HCT116 (cell line): ENCODE measurements at regions not wholly inside any gene's neighbourhood (a gene's known extent, or its start where the extent isn't known, plus 50 kb on each side); places are given as distances from the start of the nearest gene placed in this dataset.

Experiments
- ATAC-seq: fragments of 200-7000 bp; cut with Tn5 transposase; 2 replicates; pipeline ENCODE4 v1.9.1; 2020; ENCODE audit warnings: mild to moderate bottlenecking, moderate library complexity
- BruUV-seq: library from RNA; stranded (reverse); fragments of 400-500 nt; replicated peaks from 2 replicates; lab custom pipeline; 2021; lab: Mats Ljungman, UMichigan
- CTCF ChIA-PET: fragments of 300-600 bp; sonication (Branson Sonifier 250); formaldehyde crosslinking; loops from one replicate; lab custom pipeline; 2021; ENCODE audit warnings: antibody characterized with exemption; lab: Charles Lee
- POLR2A ChIA-PET: fragments of 300-600, 350-600 bp; sonication (Branson Sonifier 250); formaldehyde crosslinking; loops from one replicate; lab custom pipeline; 2021; ENCODE audit warnings: antibody characterized with exemption; lab: Charles Lee
- RAD21 ChIA-PET, 2 experiments: fragments of 300-600 bp; sonication (Branson Sonifier 250); formaldehyde crosslinking; loops; one replicate each; lab custom pipeline; 2023; ENCODE audit warnings: low total read pairs in 2 of 2; ENCODE audit not compliant: uncharacterized antibody in 2 of 2, unreplicated experiment in 2 of 2, low non-redundant PET in 1 of 2; lab: Charles Lee
- DNase-seq: peaks from one replicate; pipeline ENCODE4 v3.0.0-alpha.2; 2010; ENCODE audit warnings: low read depth, low spot score
- H2AFZ ChIP-seq: fragments of 200-600 bp; shearing (Covaris generic), sonication (generic); 2 replicates; pipeline ENCODE4 v1.6.1; 2017; ENCODE audit warnings: low read depth, mixed run types, mixed read lengths, antibody characterized with exemption, low read length; ENCODE audit not compliant: poor library complexity, severe bottlenecking
- H3K27ac ChIP-seq: 2 replicates; pipeline ENCODE4 v1.5.1; 2012; ENCODE audit warnings: low read depth, low read length
- H3K27me3 ChIP-seq: fragments of 200-600 bp; sonication (generic); 2 replicates; pipeline ENCODE4 v1.6.1; 2016; ENCODE audit warnings: mixed run types, low read length, mixed read lengths; ENCODE audit not compliant: insufficient read depth
- H3K36me3 ChIP-seq, 2 experiments: fragments of 200-500 bp in 1 of 2; fragments of 200-600 bp in 1 of 2; sonication (Bioruptor generic) in 1 of 2; sonication (generic) in 1 of 2; 2 replicates each; pipeline versions ENCODE4 v1.5.1 to v1.6.1; 2014 to 2016; ENCODE audit warnings: low read length in 2 of 2, inconsistent platforms in 1 of 2, mixed read lengths in 1 of 2, mixed run types in 1 of 2; ENCODE audit not compliant: insufficient read depth in 2 of 2, control insufficient read depth in 1 of 2
- H3K4me1 ChIP-seq, 2 experiments: fragments of 200-600 bp in 1 of 2; sonication (generic) in 1 of 2; 2 replicates each; pipeline versions ENCODE4 v1.5.1 to v1.6.1; 2012 to 2017; ENCODE audit warnings: low read length in 2 of 2, inconsistent platforms in 1 of 2, mild to moderate bottlenecking in 1 of 2, mixed read lengths in 1 of 2, mixed run types in 1 of 2, moderate library complexity in 1 of 2; ENCODE audit not compliant: insufficient read depth in 2 of 2, control insufficient read depth in 1 of 2
- H3K4me2 ChIP-seq: fragments of 200-600 bp; sonication (generic); 2 replicates; pipeline ENCODE4 v1.6.1; 2017; ENCODE audit warnings: mixed run types, low read length, mixed read lengths
- H3K4me3 ChIP-seq, 2 experiments: fragments of 200-600 bp in 1 of 2; sonication (generic) in 1 of 2; replicated peaks in 1 of 2; 2 replicates each; pipeline ENCODE4 v1.5.1; 2011 to 2016; ENCODE audit warnings: low read length in 2 of 2, control low read depth in 1 of 2, low read depth in 1 of 2, mild to moderate bottlenecking in 1 of 2, mixed read lengths in 1 of 2, mixed run types in 1 of 2
- H3K79me2 ChIP-seq: fragments of 200-600 bp; sonication (generic); 2 replicates; pipeline ENCODE4 v1.6.1; 2017; ENCODE audit warnings: mild to moderate bottlenecking, mixed run types, low read length, moderate library complexity, mixed read lengths; ENCODE audit not compliant: insufficient read depth
- H3K9ac ChIP-seq: fragments of 200-600 bp; sonication (generic); 2 replicates; pipeline ENCODE4 v1.6.1; 2016; ENCODE audit warnings: low read length, mixed read lengths
- H3K9me2 ChIP-seq: fragments of 200-600 bp; sonication (generic), shearing (Covaris generic); 2 replicates; pipeline ENCODE4 v1.6.1; 2017; ENCODE audit warnings: mixed run types, mild to moderate bottlenecking, moderate library complexity; ENCODE audit not compliant: insufficient read depth
- H3K9me3 ChIP-seq, 2 experiments: fragments of 200-500 bp in 1 of 2; fragments of 200-600 bp in 1 of 2; sonication (Bioruptor generic) in 1 of 2; sonication (generic) in 1 of 2; 2 replicates each; pipeline ENCODE4 v1.6.1; 2014 to 2017; ENCODE audit warnings: low read length in 2 of 2, mixed read lengths in 2 of 2, inconsistent platforms in 1 of 2, low read depth in 1 of 2, mild to moderate bottlenecking in 1 of 2, mixed run types in 1 of 2, moderate library complexity in 1 of 2; ENCODE audit not compliant: control insufficient read depth in 1 of 2, insufficient read depth in 1 of 2
- H4K20me1 ChIP-seq: fragments of 200-600 bp; sonication (generic), shearing (Covaris generic); 2 replicates; pipeline ENCODE4 v1.6.1; 2017; ENCODE audit warnings: mixed run types, mild to moderate bottlenecking, moderate library complexity; ENCODE audit not compliant: insufficient read depth
- ATF3 ChIP-seq: IDR thresholded peaks from 2 replicates; pipeline ENCODE4 v1.6.1; 2012
- CBX3 ChIP-seq: IDR thresholded peaks from 2 replicates; pipeline ENCODE4 v1.6.1; 2012; ENCODE audit warnings: low read depth
- ELF1 ChIP-seq: IDR thresholded peaks from 2 replicates; pipeline ENCODE4 v1.6.1; 2012; ENCODE audit warnings: low read depth, borderline replicate concordance
- EZH2 ChIP-seq: fragments of 200-600 bp; sonication (generic); IDR thresholded peaks from 2 replicates; pipeline ENCODE4 v1.6.1; 2017; ENCODE audit warnings: antibody characterized with exemption, mixed run types
- FOSL1 ChIP-seq: IDR thresholded peaks from 2 replicates; pipeline ENCODE4 v1.6.1; 2012; ENCODE audit warnings: low read depth
- JUND ChIP-seq: IDR thresholded peaks from 2 replicates; pipeline ENCODE4 v1.6.1; 2012
- MAX ChIP-seq: IDR thresholded peaks from 2 replicates; pipeline ENCODE4 v1.6.1; 2012
- POLR2A ChIP-seq: IDR thresholded peaks from 2 replicates; pipeline ENCODE4 v1.7.0; 2011; ENCODE audit warnings: borderline replicate concordance; ENCODE audit not compliant: insufficient read depth, insufficient read length; ENCODE audit errors: extremely low read depth
- POLR2AphosphoS5 ChIP-seq: IDR thresholded peaks from 2 replicates; pipeline ENCODE4 v1.6.1; 2011; ENCODE audit warnings: mild to moderate bottlenecking, low read depth, low read length, moderate library complexity
- RAD21 ChIP-seq: IDR thresholded peaks from 2 replicates; pipeline ENCODE4 v1.6.1; 2012; ENCODE audit warnings: low read depth, mild to moderate bottlenecking
- REST ChIP-seq: IDR thresholded peaks from 2 replicates; pipeline ENCODE4 v1.6.1; 2012; ENCODE audit warnings: low read depth
- SIN3A ChIP-seq: IDR thresholded peaks from 2 replicates; pipeline ENCODE4 v1.6.1; 2012; ENCODE audit warnings: low read depth
- SP1 ChIP-seq: IDR thresholded peaks from 2 replicates; pipeline ENCODE4 v1.6.1; 2012; ENCODE audit warnings: low read depth
- SRF ChIP-seq: IDR thresholded peaks from 2 replicates; pipeline ENCODE4 v1.6.1; 2012; ENCODE audit warnings: low read depth
- TCF7L2 ChIP-seq: IDR thresholded peaks from 2 replicates; pipeline ENCODE4 v1.7.0; 2011; ENCODE audit warnings: borderline replicate concordance, inconsistent platforms; ENCODE audit not compliant: insufficient read depth, insufficient read length; ENCODE audit errors: extremely low read depth
- YY1 ChIP-seq: IDR thresholded peaks from 2 replicates; pipeline ENCODE4 v1.6.1; 2011; ENCODE audit warnings: low read length, low read depth, moderate library complexity, mild to moderate bottlenecking; ENCODE audit not compliant: insufficient replicate concordance; ENCODE audit errors: extremely low read depth
- ZFX ChIP-seq: fragments of 450-650 bp; IDR thresholded peaks from 2 replicates; pipeline ENCODE4 v1.6.1; 2017
- intact Hi-C: fragments of 100-400 bp; cut with micrococcal nuclease; formaldehyde crosslinking; loops from 2 replicates; pipeline ENCODE4 v1.10.0; 2022

GRCh38 chr2:56123538-56123937, 60.3 kb upstream of the CCDC85A start:
- ChIA-PET POLR2A (no interaction called here), CTCF (interaction anchor here (1.4 kb wide), 1 partner anchor 60 kb away, joined by 3 read pairs; the partner anchor contains the start of gene CCDC85A), RAD21 (no interaction called here)
- H3K9me2 ChIP-seq, result no peaks in the 10 kb centered on the region
- no peaks in the 10 kb centered on the region for H3K27me3 ChIP-seq
- H3K9me3 ChIP-seq, result no peaks in the 10 kb centered on the region
- no peak for DNase-seq
- H3K9ac ChIP-seq, result no peak overlapping the region
- no peaks in the 10 kb centered on the region for H4K20me1 ChIP-seq
- no peaks in the 10 kb centered on the region for H3K36me3 ChIP-seq
- H3K4me2 ChIP-seq, result no peak overlapping the region
- no peak overlapping the region for H3K27ac ChIP-seq
- intact Hi-C loops, result no loop called here
- TF ChIP-seq SIN3A (no peak), POLR2A (no peak), JUND (no peak), SP1 (no peak), EZH2 (no peak), CBX3 (no peak), YY1 (no peak), ATF3 (no peak), SRF (no peak), ELF1 (no peak), TCF7L2 (no peak), POLR2AphosphoS5 (no peak), RAD21 (no peak), MAX (no peak), ZFX (no peak), REST (no peak), FOSL1 (no peak)
- TF ChIP-seq, all 23 proteins: peak for 0
- Histone ChIP-seq H2AFZ (no peak overlapping the region), H3K4me1 (no peaks in the 10 kb centered on the region), H3K4me3 (no peak overlapping the region), H3K79me2 (no peaks in the 10 kb centered on the region)
- ATAC-seq, result no peak
- BruUV-seq, result no TSS peak
